Transverse colon (tissue), 4 donors: ENCODE measurements at regions not wholly inside any gene's neighbourhood (a gene's known extent, or its start where the extent isn't known, plus 50 kb on each side); places are given as distances from the start of the nearest gene placed in this dataset.
"Not testable (repeated sequence)": the region's sequence is repeated elsewhere in the genome, so short reads cannot be mapped to it uniquely, and the experiment has no call there.

Source experiments
- DNase-seq: peaks from one replicate; pipeline ENCODE4 v3.0.0-alpha.2; 2019
- H3K27ac ChIP-seq, 4 donors: fragments of 200-600 bp; sonication (generic); 2 replicates each; pipeline ENCODE4 v1.5.1; 2016 to 2018; ENCODE audit warnings: inconsistent platforms in 4 of 4
- H3K27me3 ChIP-seq: fragments of 200-600 bp; sonication (generic); 2 replicates; pipeline ENCODE4 v1.5.1; 2017; ENCODE audit warnings: inconsistent platforms
- H3K36me3 ChIP-seq, 4 donors: fragments of 200-600 bp; sonication (generic); 2 replicates each; pipeline ENCODE4 v1.5.1; 2017 to 2019; ENCODE audit warnings: inconsistent platforms in 4 of 4
- H3K4me1 ChIP-seq, 4 donors: fragments of 200-600 bp; sonication (generic); 2 replicates each; pipeline ENCODE4 v1.5.1; 2017 to 2020; ENCODE audit warnings: inconsistent platforms in 4 of 4
- H3K4me3 ChIP-seq, 4 donors: fragments of 200-600 bp; sonication (generic); 1 replicate in 1 of 4; 2 replicates in 3 of 4; pipeline versions ENCODE4 v1.5.1 to v1.6.1; 2017 to 2019; ENCODE audit warnings: inconsistent platforms in 4 of 4
- H3K9me3 ChIP-seq, 2 donors: fragments of 200-600 bp; sonication (generic); 2 replicates each; pipeline ENCODE4 v1.5.1; 2017 to 2019; ENCODE audit warnings: inconsistent platforms in 2 of 2
- CTCF ChIP-seq, 5 experiments: fragments of 200-600 bp in 3 of 5; fragments of 450-650 bp in 2 of 5; sonication (generic) in 3 of 5; IDR thresholded peaks; 1 replicate in 2 of 5; 2 replicates in 3 of 5; pipeline ENCODE4 v1.5.1; 2016 to 2017; ENCODE audit warnings: antibody characterized with exemption in 5 of 5, inconsistent platforms in 3 of 5, mild to moderate bottlenecking in 2 of 5, moderate library complexity in 1 of 5
- EP300 ChIP-seq: sonication (generic); formaldehyde crosslinking; IDR thresholded peaks from one replicate; pipeline ENCODE4 v1.6.1; 2017; ENCODE audit warnings: antibody characterized with exemption, low read depth
- POLR2A ChIP-seq: fragments of 450-650 bp; IDR thresholded peaks from one replicate; pipeline ENCODE4 v1.6.1; 2016; ENCODE audit warnings: antibody characterized with exemption, mild to moderate bottlenecking, moderate library complexity
- POLR2AphosphoS5 ChIP-seq, 3 donors: sonication (generic); formaldehyde crosslinking; IDR thresholded peaks; one replicate each; pipeline ENCODE4 v1.6.1; 2016; ENCODE audit warnings: antibody characterized with exemption in 3 of 3
- WGBS, 2 donors: methylation state at CpG; one replicate each; pipeline ENCODE4 v1.1.5; 2018; ENCODE audit warnings: low coverage in 1 of 2; 5-methylcytosine and 5-hydroxymethylcytosine counted together
- in situ Hi-C, 4 donors: fragments of 200-750 bp; cut with MboI; loops; one replicate each; pipeline versions ENCODE4 v1.15.0 to v1.15.1; 2017; ENCODE audit warnings: low sequenced_read_pairs in 3 of 4, low pct_ligation_motif_present in 1 of 4, low pct_unique_long_range_greater_than_20kb in 1 of 4
- intact Hi-C: fragments of 100-400 bp; cut with DNase I; formaldehyde crosslinking; loops from one replicate; pipeline ENCODE4 v1.15.1; 2023; ENCODE audit warnings: low total_unique reads

GRCh38 chr3:147513785-147514184 lies 104.6 kb downstream of the ZIC1 start:
- no peaks in the 10 kb centered on the region for H3K9me3 ChIP-seq
- in situ Hi-C loops: no loop called here
- H3K4me1 ChIP-seq: no peaks in the 10 kb centered on the region
- no peaks in the 10 kb centered on the region for H3K27me3 ChIP-seq
- H3K4me3 ChIP-seq: no peak overlapping the region
- WGBS, 2 donors: 82 to 89% methylated on average over 5 of the region's 5 CpGs
- DNase-seq: no peak
- intact Hi-C loops: no loop called here
- TF ChIP-seq POLR2AphosphoS5 (IDR thresholded peaks at IDR 0.05) (no peak), EP300 (no peak), CTCF (IDR thresholded peaks at IDR 0.05) (no peak), POLR2A (no peak)
- H3K36me3 ChIP-seq: no peaks in the 10 kb centered on the region
- no peak overlapping the region for H3K27ac ChIP-seq

- Histone ChIP-seq H3K4me3 (no peak overlapping the region), H3K27ac (no peak overlapping the region), H3K36me3 (no peaks in the 10 kb centered on the region), H3K9me3 (no peaks in the 10 kb centered on the region), H3K4me1 (no peaks in the 10 kb centered on the region), H3K27me3 (no peaks in the 10 kb centered on the region)
- WGBS, 2 donors: 69 to 78% methylated on average over 8 of the region's 8 CpGs
- DNase-seq: no peak
- TF ChIP-seq EP300 (no peak), POLR2AphosphoS5 (IDR thresholded peaks at IDR 0.05) (no peak), POLR2A (no peak), CTCF (IDR thresholded peaks at IDR 0.05) (no peak)
- in situ Hi-C loops (no loop called here), intact Hi-C loops (no loop called here)
Measured at GRCh38 chr3:147514366-147515160, 105.4 kb downstream of the ZIC1 start.

GRCh38 chr3:147518465-147518864 lies 109.3 kb downstream of the ZIC1 start:
- Histone ChIP-seq H3K4me1 (no peaks in the 10 kb centered on the region), H3K27ac (no peak overlapping the region), H3K4me3 (no peak overlapping the region), H3K27me3 (no peaks in the 10 kb centered on the region), H3K36me3 (no peaks in the 10 kb centered on the region), H3K9me3 (no peaks in the 10 kb centered on the region)
- WGBS, 2 donors: 78% methylated on average over 6 of the region's 6 CpGs; no CpG with 5 or more reads in 1 of the 2 donors
- in situ Hi-C loops (no loop called here), intact Hi-C loops (no loop called here)
- DNase-seq: no peak
- no peak for TF ChIP-seq POLR2AphosphoS5 (IDR thresholded peaks at IDR 0.05)
- no peak for TF ChIP-seq EP300
- TF ChIP-seq POLR2A: no peak
- no peak for TF ChIP-seq CTCF (IDR thresholded peaks at IDR 0.05)

- no peak overlapping the region for H3K4me3 ChIP-seq
- WGBS, 2 donors: 59 to 63% methylated on average over 3 of the region's 3 CpGs
- in situ Hi-C loops (no loop called here), intact Hi-C loops (no loop called here)
- DNase-seq: no peak
- no peaks in the 10 kb centered on the region for H3K9me3 ChIP-seq
- H3K27ac ChIP-seq: no peak overlapping the region
- H3K36me3 ChIP-seq: no peaks in the 10 kb centered on the region
- TF ChIP-seq POLR2A (no peak), POLR2AphosphoS5 (IDR thresholded peaks at IDR 0.05) (no peak), EP300 (no peak), CTCF (IDR thresholded peaks at IDR 0.05) (no peak)
- H3K4me1 ChIP-seq: no peaks in the 10 kb centered on the region
- no peaks in the 10 kb centered on the region for H3K27me3 ChIP-seq
Measured at GRCh38 chr3:147521646-147522045, 112.5 kb downstream of the ZIC1 start.

- H3K36me3 ChIP-seq, in situ Hi-C loops, DNase-seq, H3K27me3 ChIP-seq, H3K9me3 ChIP-seq, H3K4me3 ChIP-seq, H3K4me1 ChIP-seq, H3K27ac ChIP-seq, intact Hi-C loops: not testable (repeated sequence)
- 57 to 59% methylated on average over 1 of the region's 1 CpG for WGBS, 2 donors
Measured at GRCh38 chr3:147522780-147523179, 113.6 kb downstream of the ZIC1 start.
